ENCODE measurements at regions not wholly inside any gene's neighbourhood (a gene's known extent, or its start where the extent isn't known, plus 50 kb on each side); places are given as distances from the start of the nearest gene placed in this dataset.

- H3K4me2 ChIP-seq (ENCODE audit: low read length): no peak overlapping the region
- H3K4me3 ChIP-seq (ENCODE audit: low read length): no peak overlapping the region
- H3K27me3 ChIP-seq (ENCODE audit: control insufficient read depth, insufficient read depth, low read length): no peaks in the 10 kb centered on the region
- H3K9ac ChIP-seq (ENCODE audit: low read depth, low read length): no peak overlapping the region
- no peaks in the 10 kb centered on the region for H3K4me1 ChIP-seq (ENCODE audit: control insufficient read depth, insufficient read depth, low read length)
- no peaks in the 10 kb centered on the region for H3K9me3 ChIP-seq (replicated peaks; ENCODE audit: low read length)
- H3K36me3 ChIP-seq (ENCODE audit: insufficient read depth, low read length): no peaks in the 10 kb centered on the region
These were observed 70.8 kb upstream of the ST8SIA3 start for GRCh38 chr18:57281519-57281918.

DNA sequence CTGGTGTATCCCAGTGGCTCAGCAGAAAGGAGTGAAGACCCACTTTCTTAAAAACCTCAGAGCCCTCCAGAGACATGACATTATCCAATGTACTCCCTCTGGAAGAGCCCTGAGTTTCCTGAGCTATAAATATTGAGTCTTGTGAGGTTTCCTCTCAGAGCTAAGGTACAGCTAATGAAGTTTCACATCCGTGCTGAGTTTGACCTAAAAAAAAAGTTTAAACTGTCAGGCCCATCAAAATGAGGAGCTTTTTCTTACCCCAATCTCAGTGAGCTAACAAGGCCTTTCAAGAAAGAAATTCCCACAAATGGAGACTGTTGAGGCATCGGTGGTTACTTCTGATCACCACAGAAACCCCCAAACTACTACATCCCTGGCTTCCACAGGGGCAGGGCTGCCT, 65.4 kb upstream of the ST8SIA3 start:
- Histone ChIP-seq H3K9ac (ENCODE audit: low read depth, low read length) (no peak overlapping the region), H3K4me3 (ENCODE audit: low read length) (no peak overlapping the region), H3K9me3 (replicated peaks; ENCODE audit: low read length) (no peaks in the 10 kb centered on the region), H3K36me3 (ENCODE audit: insufficient read depth, low read length) (no peaks in the 10 kb centered on the region), H3K4me1 (ENCODE audit: control insufficient read depth, insufficient read depth, low read length) (no peaks in the 10 kb centered on the region), H3K27me3 (ENCODE audit: control insufficient read depth, insufficient read depth, low read length) (no peaks in the 10 kb centered on the region), H3K4me2 (ENCODE audit: low read length) (no peak overlapping the region)

DNA sequence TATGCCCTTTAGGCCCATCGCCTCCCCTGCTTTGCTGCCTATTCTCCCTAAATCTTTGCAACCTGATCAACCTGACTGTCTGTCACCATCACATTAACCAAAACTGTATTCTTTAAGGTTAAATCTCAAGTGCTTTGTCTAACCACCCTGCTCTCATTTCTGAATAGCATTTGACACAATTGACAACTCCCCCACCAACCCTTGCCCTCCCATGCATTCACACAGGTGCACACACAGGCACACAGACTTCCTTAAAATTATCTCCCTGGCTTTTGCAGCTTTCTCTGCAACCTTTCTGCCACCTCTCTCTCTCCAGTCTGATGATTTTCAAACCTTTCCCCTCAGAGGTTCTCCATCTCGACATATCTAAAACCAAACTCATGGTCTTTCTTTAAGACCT, 64.6 kb upstream of the ST8SIA3 start:
- Histone ChIP-seq H3K9ac (ENCODE audit: low read depth, low read length) (no peak overlapping the region), H3K4me1 (ENCODE audit: control insufficient read depth, insufficient read depth, low read length) (no peaks in the 10 kb centered on the region), H3K9me3 (replicated peaks; ENCODE audit: low read length) (no peaks in the 10 kb centered on the region), H3K27me3 (ENCODE audit: control insufficient read depth, insufficient read depth, low read length) (no peaks in the 10 kb centered on the region), H3K36me3 (ENCODE audit: insufficient read depth, low read length) (no peaks in the 10 kb centered on the region), H3K4me2 (ENCODE audit: low read length) (no peak overlapping the region), H3K4me3 (ENCODE audit: low read length) (no peak overlapping the region)

GRCh38 chr18:57294547-57294946, 57.8 kb upstream of the ST8SIA3 start:
- H3K9ac ChIP-seq (ENCODE audit: low read depth, low read length): no peak overlapping the region
- H3K4me3 ChIP-seq (ENCODE audit: low read length): no peak overlapping the region
- H3K27me3 ChIP-seq (ENCODE audit: control insufficient read depth, insufficient read depth, low read length): no peaks in the 10 kb centered on the region
- no peak overlapping the region for H3K4me2 ChIP-seq (ENCODE audit: low read length)
- no peaks in the 10 kb centered on the region for H3K36me3 ChIP-seq (ENCODE audit: insufficient read depth, low read length)
- no peaks in the 10 kb centered on the region for H3K9me3 ChIP-seq (replicated peaks; ENCODE audit: low read length)
- no peaks in the 10 kb centered on the region for H3K4me1 ChIP-seq (ENCODE audit: control insufficient read depth, insufficient read depth, low read length)

DNA sequence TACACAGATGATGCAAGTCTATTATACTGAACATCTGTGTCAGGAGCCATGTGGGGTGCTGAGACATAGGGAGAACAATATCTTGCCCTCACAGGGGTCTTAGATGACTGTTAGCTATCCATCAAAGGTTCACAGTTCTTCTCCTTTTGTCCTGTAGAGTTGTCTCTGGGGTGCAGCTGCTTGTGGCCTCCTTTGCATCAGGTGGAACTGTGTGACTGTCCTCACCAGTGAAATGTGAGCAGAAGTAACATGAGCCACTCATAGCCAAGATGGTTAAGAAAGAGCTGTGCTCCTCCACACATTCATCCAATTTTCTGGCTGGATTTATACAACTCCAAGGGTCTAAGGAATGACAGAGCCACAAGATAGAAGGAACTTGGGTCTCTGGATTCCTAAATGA, 56.0 kb upstream of the ST8SIA3 start:
- Histone ChIP-seq H3K9ac (ENCODE audit: low read depth, low read length) (no peak overlapping the region), H3K9me3 (replicated peaks; ENCODE audit: low read length) (no peaks in the 10 kb centered on the region), H3K4me2 (ENCODE audit: low read length) (no peak overlapping the region), H3K36me3 (ENCODE audit: insufficient read depth, low read length) (no peaks in the 10 kb centered on the region), H3K4me3 (ENCODE audit: low read length) (no peak overlapping the region), H3K4me1 (ENCODE audit: control insufficient read depth, insufficient read depth, low read length) (no peaks in the 10 kb centered on the region), H3K27me3 (ENCODE audit: control insufficient read depth, insufficient read depth, low read length) (no peaks in the 10 kb centered on the region)

GRCh38 chr18:57297306-57297705, 55.1 kb upstream of the ST8SIA3 start:
- H3K4me1 ChIP-seq (ENCODE audit: control insufficient read depth, insufficient read depth, low read length): no peaks in the 10 kb centered on the region
- no peaks in the 10 kb centered on the region for H3K27me3 ChIP-seq (ENCODE audit: control insufficient read depth, insufficient read depth, low read length)
- no peaks in the 10 kb centered on the region for H3K36me3 ChIP-seq (ENCODE audit: insufficient read depth, low read length)
- no peak overlapping the region for H3K9ac ChIP-seq (ENCODE audit: low read depth, low read length)
- H3K9me3 ChIP-seq (replicated peaks; ENCODE audit: low read length): no peaks in the 10 kb centered on the region
- H3K4me3 ChIP-seq (ENCODE audit: low read length): no peak overlapping the region
- H3K4me2 ChIP-seq (ENCODE audit: low read length): no peak overlapping the region

GRCh38 chr18:57299931-57300330, 52.4 kb upstream of the ST8SIA3 start:
- H3K4me3 ChIP-seq (ENCODE audit: low read length): no peak overlapping the region
- H3K4me1 ChIP-seq (ENCODE audit: control insufficient read depth, insufficient read depth, low read length): no peaks in the 10 kb centered on the region
- H3K4me2 ChIP-seq (ENCODE audit: low read length): no peak overlapping the region
- no peaks in the 10 kb centered on the region for H3K27me3 ChIP-seq (ENCODE audit: control insufficient read depth, insufficient read depth, low read length)
- H3K36me3 ChIP-seq (ENCODE audit: insufficient read depth, low read length): no peaks in the 10 kb centered on the region
- no peak overlapping the region for H3K9ac ChIP-seq (ENCODE audit: low read depth, low read length)
- H3K9me3 ChIP-seq (replicated peaks; ENCODE audit: low read length): no peaks in the 10 kb centered on the region

GRCh38 chr18:57301573-57302559, 50.5 kb upstream of the ST8SIA3 start:
- Histone ChIP-seq H3K4me3 (ENCODE audit: low read length) (no peak overlapping the region), H3K4me2 (ENCODE audit: low read length) (no peak overlapping the region), H3K9me3 (replicated peaks; ENCODE audit: low read length) (no peaks in the 10 kb centered on the region), H3K27me3 (ENCODE audit: control insufficient read depth, insufficient read depth, low read length) (no peaks in the 10 kb centered on the region), H3K36me3 (ENCODE audit: insufficient read depth, low read length) (no peaks in the 10 kb centered on the region), H3K9ac (ENCODE audit: low read depth, low read length) (no peak overlapping the region), H3K4me1 (ENCODE audit: control insufficient read depth, insufficient read depth, low read length) (no peaks in the 10 kb centered on the region)

Small RNAs in the stretch of these regions (small RNA-seq; reads per million reads assigned to genes)
- 0.21 reads per million for gene RNU6-737P
